Erythroblast (primary cell): ENCODE measurements at regions not wholly inside any gene's neighbourhood (a gene's known extent, or its start where the extent isn't known, plus 50 kb on each side); places are given as distances from the start of the nearest gene placed in this dataset.

Experiments
- GATA1 ChIP-seq: IDR thresholded peaks from 2 replicates; pipeline ENCODE4 v1.6.1; 2011; ENCODE audit warnings: low read depth, mild to moderate bottlenecking, control low read depth, low read length, moderate library complexity
- POLR2A ChIP-seq: IDR thresholded peaks from 2 replicates; pipeline ENCODE4 v1.6.1; 2011; ENCODE audit warnings: mild to moderate bottlenecking, low read length

- TF ChIP-seq POLR2A (no peak), GATA1 (no peak)
Observed at GRCh38 chr1:230515451-230516145, 89.5 kb upstream of the PGBD5 start.
